Skeletal muscle cell (primary cell): ENCODE measurements at regions not wholly inside any gene's neighbourhood (a gene's known extent, or its start where the extent isn't known, plus 50 kb on each side); places are given as distances from the start of the nearest gene placed in this dataset.

ENCODE experiments used
- DNase-seq: peaks from one replicate; pipeline ENCODE4 v3.0.0-alpha.2; 2010; ENCODE audit warnings: low read depth
- H3K4me3 ChIP-seq: 2 replicates; pipeline ENCODE4 v1.5.1; 2011; ENCODE audit warnings: low read depth, mild to moderate bottlenecking, control low read depth, low read length, moderate library complexity

DNA sequence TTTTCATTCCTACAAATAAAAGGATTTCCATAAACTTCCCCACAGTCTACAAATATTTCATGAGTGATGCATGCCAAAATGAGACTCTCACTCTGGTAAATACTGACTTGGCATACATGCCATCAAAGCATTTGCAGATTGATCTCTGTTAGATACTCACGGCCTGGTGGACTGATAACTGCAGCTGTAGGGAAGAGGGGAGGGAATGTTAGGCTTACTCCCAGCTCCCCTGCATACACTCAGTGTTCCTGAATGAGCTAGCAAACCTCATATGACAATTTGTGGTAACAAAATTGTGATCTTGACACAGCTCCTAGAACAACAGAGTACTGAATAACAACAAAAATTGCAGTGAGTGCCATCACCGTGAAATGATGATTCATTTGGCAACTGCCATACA lies 435.3 kb downstream of the NR2F1-AS1 start:
- no peak for DNase-seq
- H3K4me3 ChIP-seq: no peak overlapping the region

- H3K4me3 ChIP-seq: no peak overlapping the region
- DNase-seq: no peak
These were observed 436.0 kb downstream of the NR2F1-AS1 start for GRCh38 chr5:93145019-93145418.

GRCh38 chr5:93141969-93142368 lies 439.1 kb downstream of the NR2F1-AS1 start:
- H3K4me3 ChIP-seq: no peak overlapping the region

GRCh38 chr5:93130624-93131490 lies 450.2 kb downstream of the NR2F1-AS1 start:
- DNase-seq: no peak
- no peak overlapping the region for H3K4me3 ChIP-seq

More at GRCh38 chr5:93141969-93142368, 439.1 kb downstream of the NR2F1-AS1 start:
- no peak for DNase-seq

DNA sequence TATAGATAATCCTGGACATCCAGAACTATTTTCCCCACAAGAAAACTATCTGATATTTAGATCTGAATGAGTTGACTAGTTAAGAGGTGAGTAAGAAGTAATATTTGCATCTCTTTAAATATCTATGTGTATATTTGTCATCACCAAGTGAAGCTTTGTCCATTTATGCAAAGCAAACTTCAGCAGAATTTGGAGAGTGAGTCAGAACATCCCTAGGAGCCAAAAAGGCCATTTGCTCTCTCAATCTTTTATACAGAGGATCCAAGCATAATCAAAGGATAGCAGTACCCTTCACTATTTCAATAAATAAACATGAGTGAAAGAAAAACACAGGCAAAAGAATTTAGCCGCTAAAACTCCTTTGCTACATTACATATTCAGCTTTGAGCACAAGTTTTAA lies 454.4 kb downstream of the NR2F1-AS1 start:
- no peak overlapping the region for H3K4me3 ChIP-seq
- DNase-seq: no peak

- H3K4me3 ChIP-seq: no peak overlapping the region
These were observed 457.9 kb downstream of the NR2F1-AS1 start for GRCh38 chr5:93123127-93123526.

DNA sequence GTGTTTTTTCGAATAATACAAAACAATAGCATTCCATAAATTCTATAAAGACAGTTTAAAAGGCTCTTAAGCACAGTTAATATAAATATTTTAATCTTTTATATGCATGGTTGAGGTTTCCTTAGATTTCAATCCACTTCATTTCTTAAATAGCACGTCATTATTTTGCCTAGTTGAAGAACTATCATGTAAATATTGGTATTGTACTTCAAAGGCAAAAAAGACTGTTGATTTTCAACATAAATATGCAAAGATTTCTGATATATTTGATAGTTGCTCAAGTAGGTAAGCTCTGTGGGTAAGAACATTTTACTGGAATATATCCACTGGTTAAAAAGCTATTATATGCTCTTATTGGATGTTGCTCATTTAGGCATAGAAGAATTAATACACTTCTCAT lies 458.6 kb downstream of the NR2F1-AS1 start:
- no peak overlapping the region for H3K4me3 ChIP-seq
- DNase-seq: no peak

More at GRCh38 chr5:93123127-93123526, 457.9 kb downstream of the NR2F1-AS1 start:
- no peak for DNase-seq

DNA sequence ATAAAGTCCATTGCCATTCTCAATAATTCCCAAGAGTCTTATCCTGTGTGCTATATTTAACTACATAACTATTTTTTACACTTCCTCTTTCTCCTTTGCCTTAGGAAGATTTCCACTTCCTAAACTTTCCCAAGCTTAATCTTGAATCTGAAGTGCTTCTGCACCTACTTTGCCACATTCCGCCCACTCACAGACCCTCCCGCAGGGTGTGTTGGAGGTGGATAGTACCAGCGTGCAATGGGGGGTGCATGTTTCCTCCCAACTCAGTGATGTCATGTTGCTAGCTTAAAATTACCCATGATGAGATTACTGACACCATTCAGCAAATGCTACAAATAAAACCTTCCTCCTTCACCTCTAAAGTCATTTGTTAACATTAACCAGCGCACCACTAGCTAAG lies 460.2 kb downstream of the NR2F1-AS1 start:
- DNase-seq: no peak
- H3K4me3 ChIP-seq: no peak overlapping the region

DNA sequence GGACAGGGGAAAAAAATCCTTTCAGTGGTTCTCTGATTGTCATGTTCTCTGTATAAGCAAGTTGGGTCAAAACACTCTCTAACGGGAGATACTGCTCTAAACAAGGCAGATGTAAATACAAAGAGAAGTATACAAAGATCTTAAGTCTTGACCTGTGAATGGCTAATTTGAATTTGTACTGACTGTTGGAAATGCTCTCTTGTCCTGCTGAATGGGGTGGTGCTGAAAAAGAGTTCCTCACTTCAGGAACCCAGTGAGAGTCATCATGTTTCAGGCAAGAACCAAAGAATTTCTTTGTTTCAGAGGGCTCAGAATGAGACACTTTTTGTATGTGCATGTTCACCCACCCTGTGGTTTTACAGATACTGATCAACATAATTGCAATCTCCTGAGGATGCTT lies 461.0 kb downstream of the NR2F1-AS1 start:
- H3K4me3 ChIP-seq: no peak overlapping the region
- DNase-seq: no peak

GRCh38 chr5:93117751-93118531 lies 463.1 kb downstream of the NR2F1-AS1 start:
- no peak overlapping the region for H3K4me3 ChIP-seq
- peak; percentile 16 for DNase-seq

- DNase-seq: no peak
These were observed 473.1 kb downstream of the NR2F1-AS1 start for GRCh38 chr5:93107805-93108520.

DNA sequence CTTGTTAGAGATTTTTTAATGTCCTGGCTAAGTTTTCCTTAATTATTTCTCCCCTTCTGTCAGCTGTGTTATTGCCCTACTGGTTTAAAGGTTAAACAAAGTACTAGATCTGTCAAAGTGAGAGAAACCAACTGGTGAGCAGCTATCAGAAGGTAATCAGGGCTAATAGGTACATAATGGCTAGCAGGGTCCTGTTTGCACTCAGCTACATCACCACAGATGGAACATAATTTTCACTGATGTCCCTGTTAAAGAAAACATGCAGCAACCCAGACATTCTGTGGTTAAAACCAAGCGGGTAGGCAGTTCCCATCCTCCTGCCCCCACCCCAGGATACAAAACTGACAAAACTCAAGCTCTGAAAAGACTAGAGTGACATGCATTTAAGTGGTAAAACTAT lies 473.9 kb downstream of the NR2F1-AS1 start:
- no peak overlapping the region for H3K4me3 ChIP-seq
- no peak for DNase-seq

More at GRCh38 chr5:93107805-93108520, 473.1 kb downstream of the NR2F1-AS1 start:
- H3K4me3 ChIP-seq: no peak overlapping the region

- no peak for DNase-seq
- H3K4me3 ChIP-seq: no peak overlapping the region
These were observed 479.4 kb downstream of the NR2F1-AS1 start for GRCh38 chr5:93101661-93102060.

GRCh38 chr5:93100976-93101375 lies 480.0 kb downstream of the NR2F1-AS1 start:
- H3K4me3 ChIP-seq: no peak overlapping the region
- DNase-seq: no peak

- no peak overlapping the region for H3K4me3 ChIP-seq
- DNase-seq: peak; percentile 43
These were observed 480.6 kb downstream of the NR2F1-AS1 start for GRCh38 chr5:93100428-93100827.

GRCh38 chr5:93099902-93100347 lies 481.1 kb downstream of the NR2F1-AS1 start:
- H3K4me3 ChIP-seq: no peak overlapping the region
- DNase-seq: no peak

DNA sequence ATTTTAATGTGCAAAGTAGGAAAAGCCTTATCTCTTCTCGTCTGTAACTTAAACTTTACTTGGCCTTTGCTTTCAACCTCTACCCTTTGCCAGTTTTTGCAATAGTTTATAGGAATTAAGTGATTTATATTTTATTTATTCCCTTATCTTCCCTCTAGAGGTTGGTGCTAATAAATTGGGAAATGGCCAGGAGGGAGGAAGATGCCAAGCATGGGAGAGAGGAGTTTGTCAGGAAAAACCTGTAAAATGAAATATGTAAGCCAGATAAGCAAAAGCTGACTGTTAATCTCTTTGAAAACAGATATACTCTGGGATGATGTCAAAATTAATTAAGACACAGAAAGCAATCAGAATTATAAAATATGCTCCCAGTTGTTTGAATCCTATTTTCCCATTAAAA lies 484.5 kb downstream of the NR2F1-AS1 start:
- DNase-seq: no peak

DNA sequence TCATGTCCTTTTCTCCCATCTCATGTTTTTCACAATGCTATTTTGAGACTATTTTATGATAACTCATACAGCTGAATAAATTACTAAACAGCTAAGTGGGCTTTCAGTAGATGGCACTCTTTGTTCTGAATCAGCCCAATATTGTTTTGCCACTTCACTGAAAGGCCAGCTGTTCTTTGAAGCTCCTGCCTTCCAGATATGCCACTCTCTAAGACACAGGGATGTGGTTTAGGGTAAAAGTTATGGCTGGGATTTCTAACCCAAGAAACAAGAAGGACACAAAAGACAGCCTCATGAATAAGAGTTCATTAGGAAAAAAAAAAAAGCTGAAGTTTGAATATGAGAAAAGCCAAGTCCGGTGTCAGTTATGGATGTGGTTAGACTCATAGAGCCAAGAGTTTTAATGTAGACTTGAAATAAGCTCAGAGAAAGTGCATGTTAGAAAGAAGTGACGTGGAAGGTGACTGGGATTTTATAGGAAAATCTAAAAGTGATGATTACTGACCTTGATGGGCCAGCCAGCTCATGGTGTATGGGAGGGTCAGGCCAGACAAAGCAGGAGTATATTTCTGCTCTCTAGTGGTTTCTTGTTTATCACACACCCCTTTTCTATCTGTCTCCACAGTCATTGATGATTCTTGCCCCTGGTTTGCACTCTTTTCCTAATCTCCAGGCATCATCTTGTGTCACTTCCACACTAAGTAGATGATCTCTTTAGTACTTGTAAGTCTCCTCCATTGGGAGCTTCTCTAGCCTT lies 488.5 kb downstream of the NR2F1-AS1 start:
- no peak overlapping the region for H3K4me3 ChIP-seq
- DNase-seq: peak; percentile 14

More for the DNA sequence above, 484.5 kb downstream of the NR2F1-AS1 start:
- no peak overlapping the region for H3K4me3 ChIP-seq

GRCh38 chr5:93090698-93091097 lies 490.3 kb downstream of the NR2F1-AS1 start:
- H3K4me3 ChIP-seq: no peak overlapping the region
- no peak for DNase-seq
